K562 (cell line): ENCODE measurements at regions not wholly inside any gene's neighbourhood (a gene's known extent, or its start where the extent isn't known, plus 50 kb on each side); places are given as distances from the start of the nearest gene placed in this dataset.

Experiments
- CTCF ChIP-seq, 3 experiments: IDR thresholded peaks in 2 of 3; conservative IDR thresholded peaks in 1 of 3; 2 replicates each; pipeline ENCODE4 v1.5.1; 2011 to 2012; ENCODE audit warnings: low read length in 3 of 3, mild to moderate bottlenecking in 3 of 3, control low read depth in 2 of 3, improper control_type of control experiment in 1 of 3, inconsistent platforms in 1 of 3, low read depth in 1 of 3, mixed read lengths in 1 of 3, moderate library complexity in 1 of 3; ENCODE audit not compliant: insufficient read depth in 2 of 3
- GATAD2A ChIP-seq: fragments of 450-650 bp; IDR thresholded peaks from 2 replicates; pipeline ENCODE4 v1.6.1; 2017
- GTF2F1 ChIP-seq: IDR thresholded peaks from 2 replicates; pipeline ENCODE4 v1.6.1; 2011; ENCODE audit warnings: low read depth, low read length, improper control_type of control experiment
- HMBOX1 ChIP-seq: sonication (generic); IDR thresholded peaks from 2 replicates; pipeline ENCODE4 v1.6.1; 2016
- MEF2D ChIP-seq: conservative IDR thresholded peaks from 2 replicates; pipeline ENCODE4 v1.6.1; 2016; ENCODE audit warnings: low read depth, missing genetic modification characterization, missing compliant biosample characterization
- NFYB ChIP-seq: IDR thresholded peaks from 2 replicates; pipeline ENCODE4 v1.6.1; 2011; ENCODE audit warnings: mild to moderate bottlenecking, moderate library complexity; ENCODE audit not compliant: insufficient read length; ENCODE audit errors: extremely low read depth
- POLR2A ChIP-seq: fragments of 450-650 bp; conservative IDR thresholded peaks from 2 replicates; pipeline ENCODE4 v1.6.1; 2016
- RBBP5 ChIP-seq: fragments of 200-600 bp; sonication (generic); IDR thresholded peaks from 2 replicates; pipeline ENCODE4 v1.6.1; 2012; ENCODE audit warnings: borderline replicate concordance, mild to moderate bottlenecking, low read length, control low read depth, inconsistent platforms; ENCODE audit not compliant: insufficient read depth, poor library complexity, severe bottlenecking
- RNF2 ChIP-seq: sonication (generic); IDR thresholded peaks from 2 replicates; pipeline ENCODE4 v1.6.1; 2016
- SIN3A ChIP-seq, 2 experiments: fragments of 150-350 bp in 1 of 2; IDR thresholded peaks; 2 replicates each; pipeline ENCODE4 v1.6.1; 2011 to 2016; ENCODE audit warnings: borderline replicate concordance in 2 of 2, low read depth in 2 of 2, low read length in 2 of 2, mild to moderate bottlenecking in 2 of 2, moderate library complexity in 2 of 2; ENCODE audit not compliant: control insufficient read depth in 1 of 2
- ZHX1 ChIP-seq: fragments of 150-350 bp; conservative IDR thresholded peaks from 2 replicates; pipeline ENCODE4 v1.6.1; 2014; ENCODE audit warnings: low read length
- ZNF24 ChIP-seq: fragments of 450-650 bp; IDR thresholded peaks from 2 replicates; pipeline ENCODE4 v1.6.1; 2016
- ZNF274 ChIP-seq: IDR thresholded peaks from 2 replicates; pipeline ENCODE4 v1.6.1; 2011; ENCODE audit warnings: low read depth, mild to moderate bottlenecking, low read length, moderate library complexity, borderline replicate concordance

- TF ChIP-seq CTCF (IDR thresholded peaks at IDR 0.05 in 2 of 3, conservative IDR thresholded peaks at IDR 0.05 in 1 of 3; ENCODE audit: insufficient read depth in 2 of 3, low read depth in 1 of 3, low read length in 3 of 3) (no peak), HMBOX1 (no peak), NFYB (no peak), RBBP5 (no peak), POLR2A (no peak), MEF2D (tag) (no peak), ZNF24 (no peak), RNF2 (no peak), GTF2F1 (no peak), ZNF274 (no peak), SIN3A (IDR thresholded peaks at IDR 0.05; ENCODE audit: borderline replicate concordance in 2 of 2, control insufficient read depth in 1 of 2, low read depth in 2 of 2, low read length in 2 of 2) (no peak), GATAD2A (no peak), ZHX1 (no peak)
Measured at GRCh38 chr6:147122823-147123222, 81.4 kb upstream of the STXBP5 start.
